AG09309 (cell line): ENCODE measurements at regions not wholly inside any gene's neighbourhood (a gene's known extent, or its start where the extent isn't known, plus 50 kb on each side); places are given as distances from the start of the nearest gene placed in this dataset.

Experiments
- DNase-seq: peaks from one replicate; pipeline ENCODE4 v3.0.0-alpha.2; 2010; ENCODE audit warnings: low read depth
- H3K4me3 ChIP-seq: 2 replicates; pipeline ENCODE4 v1.5.1; 2011; ENCODE audit warnings: mild to moderate bottlenecking, low read depth, low read length, moderate library complexity; ENCODE audit not compliant: control insufficient read depth
- CTCF ChIP-seq: IDR thresholded peaks from 2 replicates; pipeline ENCODE4 v1.5.1; 2011; ENCODE audit warnings: mild to moderate bottlenecking, low read depth, low read length, inconsistent platforms; ENCODE audit not compliant: insufficient read depth, control insufficient read depth; ENCODE audit errors: missing control alignments

- H3K4me3 ChIP-seq, result no peak overlapping the region
- TF ChIP-seq CTCF, result no peak
- no peak for DNase-seq
Measured at GRCh38 chr12:105910030-105910429, 228.7 kb downstream of the NUAK1 start.

GRCh38 chr12:105911966-105912365 lies 226.8 kb downstream of the NUAK1 start:
- DNase-seq, result no peak
- no peak for TF ChIP-seq CTCF

GRCh38 chr12:105912882-105913678 lies 225.7 kb downstream of the NUAK1 start:
- H3K4me3 ChIP-seq, result no peak overlapping the region
- no peak for DNase-seq
- TF ChIP-seq CTCF, result no peak

More at GRCh38 chr12:105911966-105912365, 226.8 kb downstream of the NUAK1 start:
- no peak overlapping the region for H3K4me3 ChIP-seq

- TF ChIP-seq CTCF, result no peak
- no peak for DNase-seq
- H3K4me3 ChIP-seq, result no peak overlapping the region
Measured at GRCh38 chr12:105915997-105916759, 222.6 kb downstream of the NUAK1 start.

- no peak for TF ChIP-seq CTCF
- H3K4me3 ChIP-seq, result no peak overlapping the region
- no peak for DNase-seq
Measured at GRCh38 chr12:105916760-105917039, 222.1 kb downstream of the NUAK1 start.

- DNase-seq, result no peak
- H3K4me3 ChIP-seq, result no peak overlapping the region
- no peak for TF ChIP-seq CTCF
Measured at GRCh38 chr12:105920161-105920684, 218.5 kb downstream of the NUAK1 start.
